ENCODE measurements at regions not wholly inside any gene's neighbourhood (a gene's known extent, or its start where the extent isn't known, plus 50 kb on each side); places are given as distances from the start of the nearest gene placed in this dataset.

DNA sequence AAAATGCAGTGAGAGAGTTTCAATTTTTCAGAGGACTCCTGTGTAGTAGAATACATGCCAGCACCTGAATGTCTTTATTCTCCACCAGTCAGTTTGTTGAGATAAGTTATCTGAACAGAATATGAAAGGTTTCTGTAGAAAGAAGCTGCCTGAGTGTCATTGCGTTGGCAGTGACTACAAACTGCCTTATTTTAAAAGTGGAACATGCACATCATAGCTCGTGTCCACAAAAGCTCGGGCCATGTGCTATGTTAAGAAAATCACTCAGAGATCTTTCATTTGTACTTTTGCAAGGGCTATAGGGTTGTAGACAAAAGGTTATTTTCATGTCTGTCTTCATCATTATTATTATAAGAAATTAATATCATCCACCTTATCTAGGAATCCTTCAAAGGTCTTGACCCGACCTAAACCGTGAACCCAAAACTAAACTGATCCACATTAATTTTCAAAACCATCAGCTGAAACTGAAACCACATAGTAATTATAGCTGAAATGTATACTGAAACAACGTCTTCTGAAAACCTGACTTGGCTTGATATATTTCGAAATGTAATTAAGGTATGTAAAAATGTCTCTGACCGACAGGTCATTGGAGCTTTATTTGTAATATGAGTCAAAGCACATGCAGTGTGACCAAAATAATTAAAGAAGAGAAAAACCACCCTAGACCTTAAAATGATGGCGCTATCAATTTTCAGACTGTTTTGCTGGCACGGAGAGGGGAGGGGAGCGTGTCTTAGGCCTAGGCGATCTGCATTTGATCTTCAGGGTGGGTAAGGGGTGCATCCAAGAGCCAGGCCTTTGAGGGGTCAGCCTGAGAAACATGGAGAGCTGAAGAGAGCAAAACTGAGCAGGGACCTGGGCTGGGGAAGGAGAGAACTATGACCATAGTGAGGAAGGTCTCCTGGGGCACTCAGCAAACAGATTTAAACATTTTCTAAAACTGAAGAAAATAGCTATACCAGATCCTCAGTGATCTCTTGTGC, 232.1 kb downstream of the SOX11 start:
- DNase-seq, result no peak

DNA sequence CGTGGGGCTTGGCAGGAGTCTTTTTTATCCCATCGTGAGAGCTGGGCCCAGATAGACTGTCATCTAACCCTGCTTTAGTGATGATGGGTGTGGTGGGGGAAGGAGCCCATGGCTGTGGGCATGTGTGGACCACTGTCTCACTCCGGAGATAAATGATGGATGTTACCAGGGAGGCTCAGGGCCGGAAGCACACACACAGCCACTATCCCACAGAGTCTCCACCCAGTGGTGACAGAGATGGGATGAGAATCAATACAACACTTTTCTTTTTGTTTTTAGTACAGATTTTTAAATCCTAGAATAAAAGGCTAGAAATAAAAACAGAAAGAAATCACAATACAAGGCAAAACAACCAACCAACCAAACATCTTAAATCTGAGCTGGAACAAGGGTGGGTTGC, 233.4 kb downstream of the SOX11 start:
- DNase-seq, result no peak

DNA sequence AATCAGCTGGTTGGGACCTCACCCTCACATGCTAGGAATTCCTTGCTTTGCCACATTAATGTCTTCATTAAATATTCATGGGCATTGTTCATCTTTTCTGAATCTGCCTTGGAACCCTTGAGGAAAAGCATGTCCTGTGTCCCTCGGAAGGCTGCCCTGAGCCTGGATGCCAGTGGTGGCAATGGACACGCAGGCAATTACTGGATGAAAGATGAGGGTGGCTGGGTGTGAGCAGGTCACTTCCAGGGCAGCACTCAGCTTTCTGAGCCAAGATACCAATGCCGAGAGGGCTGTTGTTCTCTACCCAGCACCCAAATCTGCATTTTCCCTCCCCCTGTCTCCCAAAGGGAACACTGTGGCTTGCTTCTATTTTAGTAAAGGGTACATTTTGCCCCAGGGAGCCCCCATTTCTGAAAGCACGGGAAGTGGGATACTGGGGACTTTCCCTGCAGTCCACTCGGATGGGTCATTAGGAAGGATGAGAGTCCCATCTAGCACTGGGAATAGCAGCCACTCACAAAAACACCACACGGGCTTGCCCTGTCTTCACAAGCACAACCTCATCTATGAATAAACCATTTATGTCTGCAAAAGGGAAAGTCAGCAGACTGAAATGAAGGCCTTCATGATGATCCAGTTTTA, 234.8 kb downstream of the SOX11 start:
- no peak for DNase-seq

DNA sequence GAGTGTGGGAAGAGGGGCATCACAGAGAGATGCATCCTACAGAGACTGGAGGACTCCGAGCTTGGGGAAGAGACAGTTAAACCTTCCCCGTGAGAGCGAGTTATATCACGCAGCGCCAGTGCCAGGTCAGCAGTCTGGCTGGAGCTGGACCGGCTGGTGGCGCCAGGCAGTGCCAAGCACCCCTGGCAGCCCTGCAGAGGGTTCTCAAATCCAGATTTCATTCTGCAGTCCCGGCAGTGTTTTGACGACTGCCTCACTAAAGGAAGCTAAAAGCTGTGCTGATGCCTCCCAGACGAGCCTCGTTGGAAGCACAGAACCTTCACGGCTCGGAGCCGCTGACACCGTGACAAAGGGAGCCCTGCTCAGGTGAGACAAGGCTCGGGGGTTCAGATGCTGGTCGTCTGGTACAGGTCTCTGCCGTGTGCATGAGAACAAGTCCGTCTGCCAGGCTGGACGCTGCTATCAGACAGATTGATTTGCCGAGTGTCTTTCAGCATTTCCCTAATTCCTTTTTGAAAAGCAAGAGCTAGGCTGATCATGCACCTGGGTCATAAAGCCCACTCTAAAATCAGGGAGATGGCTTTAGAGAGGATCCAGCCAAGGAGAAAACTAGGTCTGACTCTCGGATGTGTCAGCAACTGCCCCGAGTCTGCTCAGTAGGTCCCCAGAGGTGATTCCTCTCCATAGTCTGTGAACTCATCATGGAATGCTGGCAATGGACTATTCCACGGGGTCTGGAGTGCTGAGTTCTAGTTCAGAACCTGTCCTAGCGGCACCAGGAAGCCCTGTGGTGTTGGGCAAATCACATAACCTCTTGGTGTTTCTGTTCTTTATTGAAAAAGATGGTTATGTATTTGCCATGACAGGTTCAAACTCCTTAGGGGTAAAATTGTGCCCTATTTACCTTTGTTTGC, 240.6 kb downstream of the SOX11 start:
- DNase-seq, result no peak

DNA sequence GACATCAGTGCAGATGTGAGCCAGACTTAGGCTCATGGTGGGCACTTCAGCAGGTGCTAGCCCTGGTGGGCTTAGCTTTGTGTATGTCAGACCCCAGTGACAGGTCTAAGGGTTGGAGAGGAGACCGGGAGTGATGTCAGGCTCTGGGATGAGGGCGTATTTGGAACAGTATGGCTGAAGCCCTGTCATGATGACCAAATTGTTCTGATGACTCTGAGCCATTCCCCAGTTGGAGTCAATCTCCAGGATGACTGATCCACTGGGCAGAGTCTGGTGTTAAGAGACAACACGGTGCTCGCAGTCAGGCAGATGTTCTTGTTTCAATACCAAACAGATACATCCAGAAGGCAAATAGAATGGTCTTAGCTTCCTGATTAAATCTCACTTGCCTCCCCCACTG, 241.5 kb downstream of the SOX11 start:
- DNase-seq, result no peak

DNA sequence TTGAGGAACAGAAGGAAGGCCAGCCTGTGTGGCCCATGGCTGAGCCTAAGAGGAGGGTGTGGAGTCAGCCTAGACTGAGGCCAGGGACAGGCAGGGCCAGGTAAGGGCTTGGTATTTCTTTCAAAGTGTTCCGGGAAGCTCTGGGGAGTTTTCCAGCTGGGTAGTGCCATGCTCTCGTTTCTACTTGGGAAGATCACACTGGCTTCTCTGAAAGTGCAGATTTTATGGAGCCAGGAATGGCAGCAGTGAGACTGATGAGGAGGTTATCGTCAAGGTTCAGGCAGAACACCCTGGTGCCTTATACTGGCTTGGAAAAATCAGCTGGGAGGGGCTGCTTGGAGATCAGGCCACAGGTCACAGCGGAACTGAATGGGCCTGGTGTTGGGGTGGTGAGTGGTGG, 245.1 kb downstream of the SOX11 start:
- DNase-seq, result no peak

DNA sequence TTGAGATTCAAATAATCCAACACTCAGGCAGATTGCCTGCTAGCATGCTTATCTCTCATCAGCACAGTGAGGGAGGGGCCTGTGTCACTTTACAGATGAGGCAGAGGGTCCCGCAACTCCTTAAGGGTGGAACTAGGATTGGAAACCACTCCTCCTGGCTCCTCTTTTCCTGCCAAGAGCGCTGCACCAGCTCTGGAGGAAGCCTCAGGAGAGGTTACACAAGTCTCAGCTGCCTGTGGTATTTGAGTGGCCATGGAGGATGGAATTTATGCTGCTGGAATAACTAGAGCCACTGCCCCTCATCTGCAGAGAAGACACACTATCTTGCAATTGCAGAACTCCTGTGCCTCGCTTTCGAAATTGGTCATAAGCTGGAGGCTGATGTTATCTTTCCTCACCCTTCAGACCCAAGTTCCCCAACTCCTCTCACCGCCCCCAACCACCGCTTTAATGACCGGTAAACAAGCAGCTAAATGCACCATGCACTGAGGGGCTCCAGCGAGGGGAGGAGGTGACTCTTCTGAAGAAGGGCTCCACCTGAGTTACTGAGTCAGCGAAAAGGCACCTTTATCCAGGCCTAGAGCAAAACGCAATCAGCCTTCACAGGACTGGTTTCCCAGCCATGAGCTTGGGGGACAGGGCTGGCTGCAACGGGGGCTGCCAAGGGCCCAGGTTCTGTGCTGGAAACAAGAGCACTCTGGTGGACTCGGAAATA, 245.8 kb downstream of the SOX11 start:
- DNase-seq, result no peak

DNA sequence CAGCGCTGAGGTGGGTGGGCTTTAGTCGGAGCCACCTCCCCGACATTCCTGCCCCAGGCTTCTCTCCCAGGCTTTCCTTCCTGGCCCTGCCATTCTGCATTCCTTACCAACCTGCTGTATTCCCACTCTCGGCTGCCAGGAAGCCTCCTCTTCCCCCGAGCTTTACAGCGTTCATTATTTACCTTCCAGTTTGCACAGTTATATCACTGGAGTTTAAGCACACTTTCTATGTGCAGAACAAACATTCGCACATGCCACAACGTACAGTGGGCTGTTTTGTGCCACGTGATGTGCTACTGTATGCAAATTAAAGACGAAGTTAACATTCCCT, 246.3 kb downstream of the SOX11 start:
- no peak for DNase-seq

DNA sequence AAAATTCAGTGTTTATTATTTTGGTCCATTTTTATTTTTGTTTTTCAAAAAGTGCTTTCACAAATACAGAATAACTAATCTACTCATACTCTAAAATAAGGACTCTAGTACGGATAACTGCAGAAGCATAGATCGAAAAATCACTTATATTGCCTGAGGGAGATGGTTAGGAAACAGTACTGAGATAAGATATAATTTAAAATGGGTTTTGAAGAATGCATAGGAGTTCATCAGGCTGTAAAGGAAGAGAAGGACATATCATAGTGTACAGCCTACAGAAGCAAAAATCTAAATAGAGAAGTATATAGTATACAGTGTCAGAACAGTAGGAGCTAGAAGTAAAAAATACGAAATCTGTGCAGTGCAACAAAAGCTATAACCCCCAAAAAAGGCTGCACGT, 247.4 kb downstream of the SOX11 start:
- no peak for DNase-seq

DNA sequence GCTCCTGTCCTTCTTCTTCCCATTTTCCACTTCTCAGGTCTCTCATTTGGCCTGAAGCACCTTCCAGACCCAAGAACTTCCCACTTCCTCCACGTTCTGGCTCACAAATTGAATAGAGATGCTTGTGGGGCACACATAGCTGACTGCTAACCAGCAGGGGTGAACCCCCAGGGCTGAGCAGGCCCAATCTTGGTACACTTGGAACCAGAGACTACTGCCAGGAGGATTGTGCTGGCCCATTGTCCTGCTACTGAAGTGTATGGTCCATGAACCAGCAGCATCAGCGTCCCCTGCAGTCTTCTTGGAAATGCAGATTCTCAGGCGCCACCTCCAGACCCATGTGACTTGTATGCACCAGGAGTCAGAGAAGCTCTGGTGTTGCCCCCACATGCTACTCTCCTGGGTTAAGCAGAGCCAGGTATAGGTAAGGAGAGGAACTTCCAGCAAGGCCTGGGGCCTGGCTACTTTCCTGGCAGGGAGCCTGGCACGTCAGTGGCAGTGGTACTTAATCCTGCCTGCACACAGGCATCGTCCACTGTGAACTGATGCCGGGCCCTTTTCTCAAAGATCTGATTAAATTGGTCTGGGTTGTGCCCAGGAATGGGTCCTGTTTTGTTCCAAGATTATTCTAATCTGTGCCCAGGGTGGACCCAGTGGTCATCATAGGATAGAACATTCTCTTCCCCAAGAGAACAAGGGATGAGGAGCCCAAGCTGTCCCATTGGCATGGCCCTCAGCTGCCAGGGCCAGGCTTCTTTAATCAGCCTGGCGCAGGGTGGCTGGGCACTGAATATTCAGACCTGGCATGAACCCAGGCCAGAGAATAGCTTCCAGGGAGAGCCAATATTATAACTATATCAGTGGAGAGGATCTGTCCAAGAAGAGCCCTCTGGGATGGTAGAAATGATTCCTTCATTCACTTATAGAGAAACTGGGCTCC, 248.7 kb downstream of the SOX11 start:
- DNase-seq, result no peak

DNA sequence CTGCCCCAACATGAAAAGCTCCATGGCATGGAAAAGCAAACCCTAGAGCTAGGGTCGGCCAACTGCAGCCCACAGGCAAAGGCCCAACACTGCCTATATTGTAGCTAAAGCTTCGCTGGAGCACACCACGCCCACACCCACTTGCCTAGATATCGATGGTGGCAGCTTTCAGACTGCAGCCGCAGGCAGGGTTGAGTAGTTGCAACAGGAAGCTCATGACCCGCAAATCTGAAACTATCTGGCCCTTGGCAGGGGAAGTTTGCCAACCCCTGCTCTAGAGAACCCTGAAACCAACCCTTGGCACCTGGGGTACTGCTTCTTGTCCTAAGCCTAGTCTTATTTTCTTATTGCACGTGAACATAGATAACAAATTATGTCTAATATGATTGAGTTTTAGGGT, 250.0 kb downstream of the SOX11 start:
- DNase-seq, result no peak

DNA sequence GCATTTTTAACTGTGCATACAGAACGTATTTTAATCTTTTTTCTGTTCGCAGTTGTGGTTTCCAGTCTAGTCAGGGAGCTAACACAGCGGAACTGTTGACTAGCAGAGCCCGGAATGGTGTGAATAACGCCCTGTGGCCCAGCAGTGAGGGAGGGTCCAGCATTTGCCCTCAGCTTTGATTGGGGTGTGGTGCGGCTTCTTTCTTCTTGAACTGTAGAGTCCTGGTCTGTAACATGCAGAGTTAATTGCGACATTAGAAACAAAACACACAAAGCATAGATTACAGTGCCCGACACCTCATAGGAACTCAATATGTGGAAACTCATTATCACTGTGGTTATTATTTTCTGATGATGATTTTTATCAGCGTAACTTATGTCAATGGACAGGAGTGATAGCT, 253.6 kb downstream of the SOX11 start:
- DNase-seq, result no peak

DNA sequence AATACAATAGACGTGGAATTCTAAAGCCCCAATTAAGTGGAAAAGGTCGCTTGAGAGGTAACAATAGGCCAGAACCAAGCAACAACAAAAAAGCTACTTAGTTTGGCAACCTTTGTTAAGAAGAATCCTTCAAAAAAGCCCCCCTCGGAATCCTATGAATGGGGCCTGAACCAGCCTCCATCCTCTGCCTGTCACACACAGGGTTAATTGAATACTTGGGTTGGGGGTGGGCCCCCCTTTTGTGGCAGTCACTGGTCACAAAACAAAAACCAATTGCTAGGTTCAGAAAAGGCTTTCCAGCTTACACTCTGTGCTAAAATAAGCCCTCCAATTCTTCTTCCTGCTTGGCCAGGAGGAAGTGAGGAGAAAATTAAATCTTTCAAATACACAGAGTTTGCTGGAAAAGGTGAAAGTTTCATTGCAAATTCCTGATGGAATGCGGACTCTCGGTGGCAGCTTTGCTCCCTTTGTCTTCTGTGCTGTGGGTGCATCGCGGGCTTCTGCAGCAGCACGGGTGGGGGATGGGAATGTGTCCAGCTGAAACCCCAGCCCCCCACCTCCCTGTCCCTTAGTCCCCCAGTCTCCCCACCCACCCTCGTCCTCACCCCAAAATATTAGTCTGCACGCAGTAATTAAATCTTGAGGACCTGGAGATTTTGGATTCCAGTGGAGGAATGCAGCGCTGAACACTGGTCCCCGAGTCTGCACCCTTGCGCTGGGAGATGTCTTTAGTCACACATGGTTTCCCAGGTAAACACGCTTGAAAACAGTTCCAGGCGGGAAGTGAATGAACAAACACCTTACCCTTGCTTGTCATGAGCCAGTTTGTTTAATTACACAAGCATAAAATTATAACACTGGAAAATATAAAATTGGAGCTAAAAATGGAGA, 254.3 kb downstream of the SOX11 start:
- DNase-seq, result no peak

DNA sequence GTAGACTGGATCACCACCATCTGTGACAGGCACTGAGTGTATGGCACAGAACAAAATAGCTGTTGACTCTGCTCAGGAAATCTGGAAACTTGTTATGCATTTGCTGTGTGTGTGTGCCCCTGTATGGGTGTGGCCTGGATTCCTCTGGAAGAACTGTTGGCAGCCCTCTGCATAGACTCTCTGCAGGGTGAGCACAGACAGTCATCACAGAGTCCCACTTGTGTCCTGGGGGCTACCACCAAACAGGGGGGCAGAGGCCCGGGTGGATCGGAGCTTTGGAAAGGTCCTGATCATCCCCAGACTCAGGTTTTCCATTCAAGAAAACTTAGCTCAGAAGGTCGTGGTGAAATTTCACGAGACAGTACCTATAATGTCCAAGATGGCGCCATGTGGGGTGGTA, 258.6 kb downstream of the SOX11 start:
- DNase-seq, result no peak

DNA sequence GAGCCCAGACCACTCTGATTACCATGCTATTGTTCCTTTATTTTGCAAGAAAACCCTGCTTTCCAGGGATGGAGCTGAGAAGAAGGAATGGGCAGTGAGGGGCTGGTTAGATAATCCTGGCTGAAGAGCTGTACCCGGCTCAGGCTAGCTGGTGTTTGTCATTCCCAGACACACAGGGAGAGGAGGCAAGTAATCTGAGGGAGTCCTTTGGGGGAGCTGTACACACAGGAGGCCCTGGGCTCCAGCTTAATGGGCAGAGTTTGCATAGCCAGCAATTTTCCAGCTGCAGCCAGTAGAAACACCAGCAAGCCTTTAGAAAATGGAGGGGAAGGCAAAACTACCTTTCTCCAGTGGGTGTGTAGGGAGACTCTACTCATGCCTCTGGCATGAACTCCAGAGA, 259.3 kb downstream of the SOX11 start:
- no peak for DNase-seq

DNA sequence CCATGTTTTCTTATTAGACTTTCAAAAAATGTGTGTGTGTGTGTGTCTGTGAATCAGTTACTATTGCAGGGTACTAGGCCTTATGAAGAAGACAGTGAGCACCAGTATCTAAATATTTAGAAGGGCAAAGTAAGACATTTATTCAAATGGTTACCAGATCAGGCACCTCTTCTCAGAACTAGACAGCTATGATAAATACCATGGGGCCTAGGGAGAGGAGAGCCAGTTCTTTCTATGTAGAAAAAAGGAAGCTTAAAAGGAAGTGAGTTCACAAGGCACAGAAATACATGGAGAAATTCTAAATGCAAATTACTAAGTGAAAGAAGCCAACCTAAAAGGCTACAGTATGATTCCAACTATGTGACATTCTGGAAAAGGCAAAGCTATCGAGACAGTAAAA, 261.3 kb downstream of the SOX11 start:
- DNase-seq, result no peak

DNA sequence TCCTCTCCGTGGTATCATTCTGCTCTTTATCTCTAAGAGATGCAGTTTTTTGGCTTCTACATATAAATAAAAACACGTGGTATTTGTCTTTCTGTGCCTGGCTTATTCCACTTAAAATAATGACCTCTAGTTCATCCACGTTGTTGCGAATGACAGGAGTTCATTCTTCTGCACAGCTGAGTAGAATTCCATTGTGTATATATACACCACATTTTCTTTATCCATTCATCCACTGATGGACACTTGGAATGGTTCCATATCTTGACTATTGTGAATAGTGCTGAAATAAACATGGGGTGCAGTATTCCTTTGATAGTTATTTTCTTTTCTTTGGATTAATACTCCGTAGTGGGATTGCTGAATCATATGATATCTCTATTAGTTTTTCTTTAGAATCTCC, 262.3 kb downstream of the SOX11 start:
- no peak for DNase-seq

DNA sequence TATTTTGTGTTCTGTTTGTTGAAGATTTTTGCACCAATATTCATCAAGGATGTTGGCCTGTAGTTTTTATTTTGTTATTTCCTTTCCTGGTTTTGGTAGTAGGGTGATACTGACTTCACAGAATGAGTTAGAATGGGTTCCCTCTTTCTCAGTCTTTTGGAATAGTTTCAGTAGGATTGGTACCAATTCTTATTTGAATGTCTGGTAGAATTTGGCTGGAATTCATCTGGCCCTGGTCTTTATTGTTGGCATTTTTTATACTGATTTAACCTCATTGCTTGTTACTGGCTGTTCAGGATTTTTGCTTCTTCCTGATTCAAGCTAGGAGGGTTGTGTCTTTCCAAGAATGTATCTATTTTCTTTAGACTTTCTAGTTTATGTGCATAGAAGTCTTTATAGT, 263.7 kb downstream of the SOX11 start:
- DNase-seq, result no peak

DNA sequence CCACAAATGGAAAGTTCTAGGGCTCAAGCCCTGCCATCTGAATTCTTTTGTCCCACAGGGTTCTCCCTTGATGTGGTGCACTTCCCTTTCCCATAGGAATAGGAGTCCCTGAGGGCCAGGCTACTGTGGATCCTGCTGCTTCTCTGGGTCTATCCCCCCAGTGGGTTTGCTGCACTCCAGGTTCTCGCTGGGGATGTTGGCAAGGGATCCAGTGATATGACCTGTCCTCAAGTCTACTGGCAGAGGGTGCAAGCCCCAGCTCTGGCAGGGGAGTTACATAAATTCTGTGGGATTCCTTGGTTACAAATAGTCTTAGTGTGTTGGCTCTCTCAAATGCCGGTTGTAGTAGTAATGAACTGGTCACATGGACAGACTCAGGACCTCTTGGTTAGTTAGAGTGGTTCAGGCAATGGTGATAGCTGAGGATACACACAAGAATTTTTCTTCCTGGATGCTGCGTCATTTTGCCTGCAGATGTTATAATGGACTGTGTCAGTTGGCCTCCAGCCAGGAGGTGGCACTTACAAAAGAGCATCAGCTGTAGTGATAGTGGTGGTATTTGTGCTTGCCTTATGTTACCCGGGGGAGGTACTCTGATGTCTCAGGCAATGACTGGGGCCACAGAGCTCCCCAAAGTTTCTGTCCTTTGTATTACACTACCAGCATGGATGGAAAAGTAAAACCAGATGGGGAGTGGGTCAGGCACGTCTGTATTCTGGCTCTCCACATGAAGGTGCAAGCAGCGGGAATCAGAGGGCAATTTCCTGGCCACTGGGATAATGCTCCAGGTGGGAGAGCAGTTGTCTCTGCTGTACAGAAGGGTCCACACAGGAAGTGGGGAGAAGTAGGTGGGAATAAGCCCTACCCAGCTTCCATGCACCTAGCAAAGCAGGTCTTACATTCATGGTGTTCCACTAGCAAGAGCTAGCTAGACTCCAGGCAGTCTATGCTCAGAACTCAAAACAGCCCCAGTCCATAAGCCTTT, 267.9 kb downstream of the SOX11 start:
- no peak for DNase-seq

Data from activated CD4-positive, CD25-positive, alpha-beta regulatory T cell (primary cell).